GM10266 (cell line): ENCODE measurements at regions not wholly inside any gene's neighbourhood (a gene's known extent, or its start where the extent isn't known, plus 50 kb on each side); places are given as distances from the start of the nearest gene placed in this dataset.

Experiments used
- DNase-seq: peaks from one replicate; pipeline ENCODE4 v3.0.0; 2012; ENCODE audit errors: extremely low spot score
- TF ChIP-seq, protein P1 (sequence below): IDR thresholded peaks from 2 replicates; pipeline ENCODE4 v1.5.1; 2012; ENCODE audit warnings: mild to moderate bottlenecking, low read depth; ENCODE audit not compliant: control insufficient read depth, insufficient read depth; ENCODE audit errors: missing control alignments

DNA sequence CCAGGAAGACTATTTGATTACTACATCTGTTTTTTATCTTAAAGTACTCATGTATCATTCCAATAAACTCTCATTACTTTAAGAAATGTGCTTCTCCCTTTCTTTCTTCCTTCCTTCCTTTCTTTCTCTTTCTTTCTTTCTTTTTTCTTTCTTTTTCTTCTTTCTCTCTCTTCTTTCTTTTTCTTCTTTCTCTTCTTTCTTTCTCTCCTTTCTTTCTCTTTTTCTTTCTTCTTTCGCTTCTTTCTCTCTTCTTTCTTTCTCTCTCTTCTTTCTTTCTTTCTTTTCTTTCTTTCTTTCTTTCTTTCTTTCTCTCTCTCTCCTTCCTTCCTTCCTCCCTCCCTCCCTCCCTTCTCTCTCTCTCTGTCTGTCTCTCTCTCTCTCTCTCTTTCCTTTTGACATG is 298.6 kb upstream of the ANKH start:
- TF ChIP-seq, protein P1, sequence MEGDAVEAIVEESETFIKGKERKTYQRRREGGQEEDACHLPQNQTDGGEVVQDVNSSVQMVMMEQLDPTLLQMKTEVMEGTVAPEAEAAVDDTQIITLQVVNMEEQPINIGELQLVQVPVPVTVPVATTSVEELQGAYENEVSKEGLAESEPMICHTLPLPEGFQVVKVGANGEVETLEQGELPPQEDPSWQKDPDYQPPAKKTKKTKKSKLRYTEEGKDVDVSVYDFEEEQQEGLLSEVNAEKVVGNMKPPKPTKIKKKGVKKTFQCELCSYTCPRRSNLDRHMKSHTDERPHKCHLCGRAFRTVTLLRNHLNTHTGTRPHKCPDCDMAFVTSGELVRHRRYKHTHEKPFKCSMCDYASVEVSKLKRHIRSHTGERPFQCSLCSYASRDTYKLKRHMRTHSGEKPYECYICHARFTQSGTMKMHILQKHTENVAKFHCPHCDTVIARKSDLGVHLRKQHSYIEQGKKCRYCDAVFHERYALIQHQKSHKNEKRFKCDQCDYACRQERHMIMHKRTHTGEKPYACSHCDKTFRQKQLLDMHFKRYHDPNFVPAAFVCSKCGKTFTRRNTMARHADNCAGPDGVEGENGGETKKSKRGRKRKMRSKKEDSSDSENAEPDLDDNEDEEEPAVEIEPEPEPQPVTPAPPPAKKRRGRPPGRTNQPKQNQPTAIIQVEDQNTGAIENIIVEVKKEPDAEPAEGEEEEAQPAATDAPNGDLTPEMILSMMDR, result no peak
- DNase-seq, result no peak

DNA sequence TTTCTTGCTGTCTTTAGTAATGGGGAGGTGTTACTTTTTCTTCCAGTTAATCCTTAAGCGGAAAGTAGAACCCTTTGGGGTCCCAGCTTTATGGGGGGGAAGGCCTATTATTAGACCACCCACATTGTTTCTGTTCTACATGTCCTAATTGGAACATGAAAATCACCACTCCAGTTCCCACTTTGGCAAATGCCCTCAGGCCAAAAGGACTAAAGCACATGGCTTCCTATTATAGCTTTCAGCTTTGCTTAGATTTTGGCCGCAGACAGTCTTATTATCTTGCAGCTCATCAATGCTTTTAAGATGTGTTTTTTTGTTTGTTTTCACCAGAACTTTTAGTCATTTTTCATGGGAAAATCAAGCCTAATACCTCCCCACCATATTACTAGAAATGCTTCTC is 296.8 kb upstream of the ANKH start:
- TF ChIP-seq, protein P1, result no peak
- DNase-seq, result no peak

DNA sequence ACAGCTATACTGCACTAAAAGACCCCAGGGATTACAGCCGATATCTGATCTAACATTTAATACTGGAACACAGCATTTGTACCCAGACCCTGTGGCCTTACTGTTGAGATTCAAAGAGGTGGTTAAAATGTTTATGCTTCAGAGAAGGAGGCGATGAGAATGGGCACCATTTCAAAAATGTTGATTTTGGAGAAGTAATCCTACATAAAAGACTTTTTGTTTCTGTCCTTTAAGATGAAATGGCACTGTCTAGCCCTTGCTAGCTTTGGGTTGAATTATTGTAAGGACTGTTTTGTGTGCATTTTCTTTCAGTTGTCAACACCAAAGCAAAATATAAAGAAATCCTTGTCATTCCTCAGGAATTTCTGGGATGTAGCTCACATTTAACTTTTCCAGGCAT is 288.5 kb upstream of the ANKH start:
- no peak for DNase-seq
- TF ChIP-seq, protein P1, result no peak

DNA sequence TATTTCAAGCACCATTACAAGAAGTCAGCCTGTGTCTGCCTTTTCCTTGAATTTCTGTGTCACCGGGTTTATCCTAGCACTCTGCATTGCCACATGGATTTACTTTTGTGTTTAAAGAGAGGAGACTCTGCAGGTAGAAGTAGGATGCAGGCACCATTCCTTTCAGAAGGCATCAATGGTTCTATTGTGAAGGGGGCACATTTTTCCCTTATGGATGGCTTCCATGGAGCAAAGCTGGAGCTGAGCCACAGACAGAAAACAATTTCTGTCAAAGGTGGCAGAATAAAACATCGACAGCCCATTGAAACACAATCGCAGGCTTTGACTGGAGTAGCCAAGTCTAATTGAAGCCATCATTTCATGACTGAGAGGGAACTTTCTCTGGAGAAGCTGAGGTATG is 288.0 kb upstream of the ANKH start:
- no peak for DNase-seq
- TF ChIP-seq, protein P1, result no peak

DNA sequence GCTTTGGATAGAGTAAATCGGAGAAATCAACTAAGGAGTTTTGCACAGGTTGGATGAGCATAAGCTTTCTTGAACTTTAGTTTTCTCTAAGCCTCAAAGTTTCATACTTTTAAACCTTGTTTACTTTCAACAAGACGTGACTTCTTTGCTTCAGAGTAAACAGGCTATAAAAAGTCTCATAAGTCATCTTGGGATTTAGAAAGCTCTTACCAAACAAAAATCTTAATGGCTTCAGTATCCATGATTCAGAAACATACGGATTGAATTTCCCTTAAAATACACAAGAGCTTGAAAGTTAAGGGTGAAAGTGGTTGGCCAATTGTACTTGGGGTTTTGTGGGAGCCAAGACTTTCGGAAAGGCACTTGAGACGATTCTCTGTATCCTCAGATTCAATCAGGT is 270.9 kb upstream of the ANKH start:
- TF ChIP-seq, protein P1, result no peak
- no peak for DNase-seq

DNA sequence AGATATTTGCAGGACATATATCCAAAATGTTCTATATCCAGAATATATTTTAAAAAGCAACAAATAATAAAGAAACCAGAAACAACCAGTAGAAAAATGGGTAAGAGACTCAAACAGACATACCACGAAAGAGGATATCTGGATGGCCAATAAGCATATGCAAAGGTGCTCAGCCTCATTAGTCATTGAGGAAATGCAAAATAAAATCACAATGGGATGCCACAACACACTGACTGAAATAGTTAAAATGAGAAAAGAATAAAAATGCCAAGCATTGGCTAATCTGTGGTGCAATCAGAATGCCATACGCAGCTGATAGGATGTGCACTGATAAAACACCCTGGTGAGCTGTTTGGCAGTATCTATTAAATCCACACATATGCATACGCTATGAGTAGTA is 265.8 kb upstream of the ANKH start:
- TF ChIP-seq, protein P1, result no peak
- no peak for DNase-seq

DNA sequence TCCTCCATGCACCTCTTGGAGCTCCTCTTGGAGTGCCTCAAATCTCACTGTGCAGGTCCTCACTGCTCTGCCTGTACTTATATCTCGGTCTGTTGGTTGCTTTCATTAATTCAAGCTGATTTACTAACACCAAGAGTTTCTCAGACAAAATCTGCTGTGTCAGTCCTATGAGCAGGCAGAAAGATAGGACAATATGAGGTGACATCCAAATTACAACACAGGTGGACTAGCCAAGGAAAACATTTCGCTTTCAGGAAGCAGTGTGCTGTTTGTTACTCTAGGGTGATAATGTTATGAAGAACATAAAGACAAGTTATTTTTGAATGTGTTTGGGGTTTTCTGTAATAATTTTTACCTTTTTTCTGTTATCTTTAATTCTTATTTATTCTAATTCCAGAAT is 264.1 kb upstream of the ANKH start:
- TF ChIP-seq, protein P1, result no peak
- no peak for DNase-seq
